IPS-NIHi7 (cell line): ENCODE measurements at regions not wholly inside any gene's neighbourhood (a gene's known extent, or its start where the extent isn't known, plus 50 kb on each side); places are given as distances from the start of the nearest gene placed in this dataset.

Source experiments
- DNase-seq: peaks from one replicate; pipeline ENCODE4 v3.0.0; 2012; ENCODE audit warnings: mixed read lengths; ENCODE audit errors: extremely low spot score

DNA sequence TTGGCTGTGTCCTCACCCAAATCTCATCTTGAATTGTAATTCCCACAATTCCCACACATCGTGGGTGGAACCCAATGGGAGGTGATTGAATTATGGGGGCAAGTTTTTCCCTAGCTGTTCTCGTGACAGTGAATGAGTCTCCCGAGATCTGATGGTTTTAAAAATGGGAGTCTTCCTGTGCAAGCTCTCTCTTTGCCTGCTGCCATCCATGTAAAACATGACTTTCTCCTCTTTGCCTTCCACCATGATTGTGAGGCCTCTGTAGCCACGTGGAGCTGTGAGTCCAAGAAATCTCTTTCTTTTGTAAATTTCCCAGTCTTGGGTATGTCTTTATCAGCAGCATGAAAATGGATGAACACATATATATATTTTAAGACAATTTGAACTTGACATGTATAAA lies 285.4 kb downstream of the BAMBI start:
- DNase-seq: no peak

DNA sequence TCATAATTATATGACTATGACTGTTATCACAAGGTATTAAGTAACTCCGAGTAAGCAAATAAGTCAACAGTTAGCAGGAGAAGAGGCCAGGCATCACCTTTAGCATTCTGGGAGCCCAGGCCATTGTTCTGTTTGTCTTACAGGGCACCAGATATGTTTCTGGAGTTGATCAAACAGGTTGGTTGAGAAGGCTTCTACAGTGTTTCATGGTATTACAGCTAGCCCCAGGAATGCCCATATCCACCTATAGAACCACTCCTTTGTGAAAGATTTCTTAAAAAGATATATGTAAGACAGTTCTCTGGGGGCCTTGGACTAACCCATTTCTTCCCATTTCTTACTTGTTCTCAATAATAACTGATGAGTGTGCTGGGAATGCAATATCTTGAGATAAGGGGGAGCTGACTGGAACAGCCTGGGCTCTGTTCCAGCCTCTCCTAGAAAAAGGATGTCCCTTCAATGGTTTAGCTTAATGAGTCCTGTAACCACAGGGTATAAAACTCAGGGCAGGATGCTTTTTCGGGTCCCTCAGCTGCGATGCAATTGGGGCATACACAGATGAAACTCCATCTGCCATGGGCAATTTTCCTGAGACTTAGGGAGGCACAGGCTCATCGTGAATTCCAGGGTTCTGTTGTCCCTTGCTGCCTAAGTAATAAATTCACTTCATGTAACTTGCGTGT lies 286.4 kb downstream of the BAMBI start:
- no peak for DNase-seq

DNA sequence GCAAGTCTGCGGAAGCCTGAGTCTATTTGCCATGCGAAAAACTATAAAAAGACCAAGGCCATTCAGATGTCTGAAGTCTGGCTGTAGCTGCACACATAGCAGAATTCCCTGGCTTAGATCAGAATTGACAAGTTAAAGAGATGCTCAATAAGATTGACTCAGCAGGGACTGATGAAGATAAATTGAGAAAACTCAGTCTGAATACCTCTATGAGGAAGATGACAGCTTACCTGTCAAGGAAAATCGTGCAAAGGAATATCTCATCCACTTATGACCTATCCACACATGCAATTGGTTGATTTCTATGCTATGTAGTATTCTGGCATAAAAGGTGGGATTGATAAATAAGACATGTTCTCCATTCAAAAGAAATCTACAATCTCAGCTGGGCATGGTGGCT lies 288.6 kb downstream of the BAMBI start:
- no peak for DNase-seq

DNA sequence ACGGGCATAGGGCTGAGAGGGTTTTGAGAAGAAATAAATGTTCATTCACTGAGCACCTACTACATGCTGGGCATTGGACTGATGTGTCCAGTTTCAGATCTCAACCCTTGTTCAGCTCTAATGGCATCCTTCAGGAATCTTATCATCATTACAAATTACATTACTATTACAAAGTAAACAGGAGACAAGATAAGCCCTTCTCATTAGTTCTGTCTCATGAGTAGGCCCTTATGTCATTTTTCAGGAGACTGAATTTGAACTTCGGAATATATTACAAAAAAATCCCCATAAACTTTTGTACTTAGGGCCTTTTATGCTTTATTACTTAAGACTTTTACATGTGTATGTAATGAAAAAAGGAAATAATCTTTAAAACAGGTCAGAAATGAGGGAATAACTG lies 289.7 kb downstream of the BAMBI start:
- no peak for DNase-seq

DNA sequence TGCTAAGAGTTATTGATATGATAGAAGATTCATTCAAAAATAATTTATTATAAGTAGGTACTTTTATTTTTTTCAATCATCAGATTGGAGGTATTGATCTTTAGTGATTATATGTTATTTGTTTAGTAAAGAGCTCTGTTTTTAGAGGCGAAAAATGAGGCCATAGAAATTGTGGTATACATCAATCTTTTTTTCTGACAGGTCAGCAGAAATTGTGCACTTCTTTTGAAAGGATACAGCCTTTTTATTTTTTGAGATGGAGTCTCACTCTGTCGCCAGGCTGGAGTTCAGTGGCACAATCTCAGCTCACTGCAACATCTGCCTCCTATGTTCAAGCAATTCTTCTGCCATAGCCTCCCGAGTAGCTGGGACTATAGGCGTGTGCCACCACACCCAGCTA lies 292.1 kb downstream of the BAMBI start:
- no peak for DNase-seq

DNA sequence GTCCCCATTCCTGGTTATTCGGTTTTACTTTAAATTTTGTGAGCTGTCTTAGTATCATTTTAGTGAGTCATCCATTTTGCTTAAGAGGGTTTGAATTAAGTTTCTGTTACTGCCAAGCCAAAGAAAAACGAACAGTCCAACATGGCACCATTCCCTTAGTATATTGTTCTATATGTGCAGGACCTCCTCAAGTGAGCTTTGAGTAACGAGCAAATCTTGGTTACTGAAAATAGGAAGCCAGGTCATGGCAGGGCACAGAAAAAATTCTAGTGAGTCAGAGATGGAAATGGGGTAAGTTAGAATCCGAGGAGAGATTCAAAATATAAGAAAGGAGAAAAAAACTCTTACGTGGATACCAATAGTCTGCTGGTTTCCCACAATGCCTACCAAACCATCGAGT lies 292.9 kb downstream of the BAMBI start:
- DNase-seq: no peak

DNA sequence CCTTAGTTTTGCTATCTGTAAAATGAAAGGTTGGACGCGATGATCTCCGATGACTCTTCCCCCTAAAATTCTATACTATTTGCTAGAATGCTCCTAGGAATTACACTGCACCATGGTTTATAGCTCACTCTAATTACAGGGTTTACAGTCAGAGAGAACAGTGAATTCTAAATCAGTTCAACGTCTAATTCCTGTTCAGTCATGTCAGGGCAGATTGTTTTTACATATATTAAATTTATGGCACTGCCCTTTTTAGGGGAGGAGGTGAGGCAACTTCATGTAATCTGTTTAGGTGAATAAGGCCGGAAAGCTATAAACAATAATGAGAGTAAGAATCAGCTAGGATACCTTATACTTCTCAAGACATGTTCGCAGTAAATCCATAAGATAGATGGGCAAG lies 293.9 kb downstream of the BAMBI start:
- no peak for DNase-seq

DNA sequence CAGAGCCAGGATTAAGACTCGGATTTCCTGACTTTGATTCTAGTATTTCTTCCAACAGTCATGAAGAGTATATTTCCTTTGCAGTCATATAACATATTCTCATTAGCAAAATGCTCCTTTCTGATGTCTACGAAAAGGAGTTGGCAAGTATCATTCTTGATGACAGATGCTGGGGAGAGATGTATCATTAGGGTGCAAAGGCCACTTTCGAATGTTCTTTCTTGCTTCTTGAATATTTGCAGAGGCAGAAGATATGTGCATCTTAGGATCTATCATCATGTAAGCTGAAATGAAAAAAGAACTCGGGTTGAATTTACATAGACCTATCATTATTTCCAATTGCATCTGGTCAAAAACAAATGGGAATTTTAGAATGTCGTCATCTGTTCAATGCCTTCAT lies 294.4 kb downstream of the BAMBI start:
- DNase-seq: no peak

DNA sequence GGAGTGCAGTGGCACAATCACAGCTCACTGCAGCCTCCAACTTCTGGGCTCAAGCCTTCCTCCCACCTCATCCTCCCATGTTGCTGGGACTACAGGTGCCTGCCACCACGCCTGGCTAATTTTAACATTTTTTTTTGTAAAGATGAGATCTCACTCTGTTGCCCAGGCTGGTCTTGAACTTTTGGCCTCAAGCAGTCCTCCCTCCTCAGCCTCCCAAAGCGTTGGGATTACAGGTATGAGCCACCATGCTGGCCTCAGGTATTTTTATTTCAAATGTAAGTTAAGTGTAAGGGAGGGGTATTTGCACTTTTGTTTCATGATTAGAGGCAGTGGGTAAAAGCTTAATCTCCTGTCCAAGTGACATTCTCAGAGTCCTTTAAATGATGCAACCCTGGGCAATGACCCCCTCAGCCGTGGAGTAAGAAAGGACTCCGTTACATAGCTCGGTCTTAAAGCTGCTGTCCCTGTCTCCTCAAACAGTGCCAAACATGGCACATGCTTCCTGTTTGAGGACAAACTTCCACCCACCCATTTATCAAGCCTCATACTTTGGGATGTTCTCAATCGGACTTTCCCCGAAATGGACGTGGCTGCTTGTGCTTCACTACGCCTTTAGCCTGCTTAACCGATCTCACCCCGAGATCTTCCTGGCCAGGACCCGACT lies 296.1 kb downstream of the BAMBI start:
- DNase-seq: no peak

DNA sequence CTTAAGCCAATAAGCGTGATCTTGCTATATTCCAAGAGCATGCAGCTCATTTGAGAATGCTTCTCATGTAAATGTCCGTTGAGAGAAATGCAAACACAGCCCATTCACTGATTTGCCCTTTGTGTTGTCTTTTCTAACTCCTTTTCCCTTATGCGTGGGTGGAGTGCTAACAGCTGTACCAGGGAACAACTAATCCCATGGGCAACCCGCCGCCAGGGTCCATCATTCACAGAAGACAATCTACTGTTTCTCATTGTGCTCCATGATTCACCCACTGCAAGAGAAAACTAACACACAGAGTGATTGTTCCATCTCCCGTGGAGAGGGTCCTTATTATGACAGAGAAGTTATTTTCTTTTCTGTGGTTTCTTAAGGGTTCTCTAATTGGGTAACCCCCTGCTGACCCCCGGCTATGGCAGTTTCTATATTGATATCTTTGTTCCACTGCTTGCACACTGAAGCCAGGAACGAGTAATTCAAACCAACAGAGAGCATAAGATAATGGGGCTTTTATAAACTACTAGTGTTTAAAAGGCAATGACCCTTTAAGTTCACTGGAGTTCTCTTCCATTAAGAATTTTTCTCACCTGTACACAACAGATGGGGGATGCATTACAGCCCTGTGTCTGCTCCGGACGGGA lies 298.7 kb downstream of the BAMBI start:
- DNase-seq: no peak

DNA sequence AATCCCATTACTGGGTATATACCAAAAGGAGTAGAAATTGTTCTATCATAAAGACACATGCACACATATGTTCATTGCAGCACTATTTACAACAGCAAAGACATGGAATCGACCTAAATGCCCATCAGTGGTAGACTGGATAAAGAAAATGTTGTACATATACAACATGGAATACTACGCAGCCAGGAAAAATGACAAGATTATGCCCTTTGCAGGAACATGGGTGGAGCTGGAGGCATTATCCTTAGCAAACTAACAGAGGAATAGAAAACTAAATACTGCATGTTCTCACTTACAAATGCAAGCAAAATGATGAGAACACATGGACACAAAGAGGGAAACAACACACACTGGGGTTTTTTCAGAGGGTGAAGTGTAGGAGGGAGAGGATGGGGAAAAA lies 300.2 kb downstream of the BAMBI start:
- no peak for DNase-seq

DNA sequence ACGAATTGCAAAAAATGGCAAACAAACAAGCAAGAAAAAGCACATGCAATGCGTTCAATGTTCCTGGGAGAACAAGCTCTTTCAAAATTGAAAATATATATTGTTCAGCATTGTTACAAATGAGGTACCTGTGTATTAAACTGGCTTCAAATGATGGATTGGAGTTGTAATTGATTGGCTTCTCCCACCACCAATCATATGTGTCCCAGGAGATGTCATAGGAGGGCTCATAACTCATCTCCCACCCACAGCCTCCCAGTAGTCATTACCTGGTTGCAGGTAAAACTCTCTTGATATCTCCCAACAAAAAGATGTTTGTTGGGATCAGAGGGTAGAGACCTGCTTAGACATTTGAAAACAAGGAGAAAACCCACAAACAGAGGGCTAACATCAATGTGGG lies 302.9 kb downstream of the BAMBI start:
- DNase-seq: no peak

DNA sequence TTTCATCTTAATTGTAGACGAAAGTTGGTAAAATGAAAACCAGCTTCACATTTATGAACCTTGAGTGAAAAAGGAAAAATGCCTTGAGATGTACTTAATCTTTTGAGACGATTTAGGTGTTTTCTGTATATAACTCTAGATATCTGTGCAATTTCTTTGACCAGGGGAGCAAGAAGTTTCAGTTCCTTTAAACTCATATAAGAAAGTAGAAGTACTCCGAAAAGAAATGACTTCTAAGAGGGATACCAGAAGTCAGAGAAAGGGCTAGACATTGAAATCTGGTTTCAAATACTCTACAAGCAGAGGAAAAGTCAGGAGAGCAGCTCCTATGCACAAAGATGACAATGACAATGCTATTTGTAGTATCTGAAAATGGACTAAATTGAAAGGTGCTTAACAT lies 303.7 kb downstream of the BAMBI start:
- no peak for DNase-seq

DNA sequence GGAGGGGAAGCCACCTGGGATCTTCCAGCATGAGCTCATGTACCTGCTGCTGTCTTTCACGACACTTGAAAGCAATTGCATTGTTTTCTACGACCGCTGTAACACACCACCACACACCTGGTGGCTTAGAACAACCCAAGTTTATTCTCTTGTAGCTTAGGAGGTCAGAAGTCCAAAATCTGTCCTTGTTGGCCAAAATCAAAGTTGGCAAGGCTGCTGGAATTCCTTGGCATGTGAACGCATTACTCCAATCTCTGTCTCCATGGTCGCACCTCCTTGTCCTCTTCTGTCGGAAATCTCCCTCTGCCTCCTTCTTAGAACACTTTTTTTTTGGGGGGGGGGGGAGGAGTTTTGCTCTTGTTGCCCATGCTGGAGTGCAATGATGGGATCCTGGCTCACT lies 305.7 kb downstream of the BAMBI start:
- no peak for DNase-seq

DNA sequence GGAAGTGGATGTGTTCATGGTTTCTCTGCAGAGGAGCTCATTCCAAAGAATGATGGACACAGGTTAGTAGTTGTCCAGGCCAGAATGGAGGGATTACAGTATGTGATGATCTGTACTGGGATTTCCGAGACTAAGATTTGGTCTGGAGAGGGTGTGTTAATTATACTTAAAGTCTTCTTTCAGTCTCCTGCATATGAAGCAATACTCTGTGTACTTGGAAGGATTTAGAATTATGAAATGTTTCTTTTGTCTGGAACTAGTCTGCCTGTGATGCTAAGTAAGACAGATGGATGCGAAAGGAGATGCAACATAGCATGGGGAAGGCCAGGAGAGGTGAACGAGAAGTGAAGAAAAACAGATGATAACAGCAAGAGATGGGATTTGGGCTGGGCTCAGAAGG lies 305.1 kb upstream of the LYZL1 start:
- no peak for DNase-seq

DNA sequence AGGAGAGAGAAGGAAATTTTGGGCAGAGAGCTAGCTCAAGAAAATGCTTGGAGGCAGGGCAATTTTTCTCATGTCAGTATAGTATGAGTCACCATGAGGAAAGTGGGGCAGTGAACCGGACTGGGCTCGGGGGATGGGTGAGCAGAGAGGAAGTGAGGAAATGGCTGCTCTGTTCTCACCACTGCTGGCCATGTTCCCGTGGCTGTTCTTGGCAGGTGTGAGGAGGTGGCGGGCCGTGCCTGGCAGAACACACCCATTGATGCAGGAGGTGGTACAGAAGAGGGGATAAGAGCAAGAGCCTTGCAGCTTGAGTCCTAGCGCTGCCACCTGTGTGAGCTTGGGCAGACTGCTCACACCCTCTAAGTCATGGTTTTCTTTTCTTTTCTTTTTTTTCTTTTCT lies 304.4 kb upstream of the LYZL1 start:
- peak; percentile 23 for DNase-seq

DNA sequence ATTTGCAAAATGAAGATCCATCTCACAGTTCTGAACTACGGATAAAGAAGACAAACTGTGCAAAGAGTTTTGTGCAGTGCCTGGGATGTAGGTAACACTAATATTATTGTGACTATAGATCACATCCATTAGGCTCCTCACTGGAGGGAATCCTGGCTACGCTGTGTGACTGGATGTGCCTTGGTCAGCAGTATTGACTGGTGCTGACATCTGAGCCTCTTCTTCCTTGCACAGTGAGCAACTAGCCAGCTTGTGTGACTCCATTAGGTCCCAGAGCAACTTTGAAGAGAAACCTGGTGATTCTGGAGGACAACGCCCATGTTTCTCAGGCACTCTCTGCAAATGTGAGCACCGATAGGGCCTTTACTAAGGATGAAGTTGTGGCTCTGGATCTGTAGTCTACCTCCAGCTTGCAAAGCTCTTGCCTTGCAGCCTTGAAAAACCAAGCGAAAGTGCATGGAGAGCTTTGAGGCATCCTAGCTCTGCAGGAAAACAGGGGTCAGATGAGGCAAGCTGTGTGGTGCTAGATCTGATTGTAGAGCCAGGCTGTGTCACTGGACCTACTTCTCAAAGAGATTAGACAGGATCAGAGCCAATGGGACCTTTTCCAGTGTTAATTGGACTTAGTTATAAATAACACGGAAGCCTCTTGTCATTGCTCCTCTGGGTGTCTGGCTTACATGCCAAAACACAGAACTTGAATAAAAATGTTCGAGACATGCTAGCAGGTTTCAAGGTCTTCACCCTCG lies 303.6 kb upstream of the LYZL1 start:
- no peak for DNase-seq

DNA sequence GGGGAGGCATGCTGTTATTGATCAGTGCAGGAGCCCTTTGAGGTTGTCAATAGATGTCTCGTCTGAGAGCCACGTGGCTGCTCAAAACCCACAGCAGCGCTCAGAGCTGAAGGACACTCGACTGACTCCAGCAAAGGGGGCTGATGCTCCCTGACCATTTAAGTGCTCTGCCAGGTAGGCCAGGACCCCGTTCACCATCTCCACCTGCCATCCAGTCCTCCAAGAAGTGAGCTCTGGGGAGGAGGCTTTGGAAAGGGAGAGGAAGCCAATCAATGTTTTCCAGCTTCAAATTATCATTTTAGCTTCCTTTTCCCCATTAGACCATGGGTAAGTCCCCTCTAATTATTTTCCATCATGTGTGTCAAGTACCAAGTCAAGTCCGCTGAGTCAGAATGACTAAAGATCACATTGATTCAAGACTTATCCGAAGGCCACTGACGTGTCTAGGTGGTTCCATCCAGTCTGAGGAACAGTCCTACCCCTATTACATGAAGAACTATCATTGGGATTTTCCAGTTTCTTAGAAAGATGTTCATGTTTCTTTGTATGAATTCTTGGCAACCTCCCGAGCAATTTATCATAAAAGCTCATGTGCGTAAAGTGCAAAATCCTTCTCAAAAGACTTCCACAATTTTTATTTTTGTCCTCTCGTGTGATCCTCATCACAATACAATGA lies 302.6 kb upstream of the LYZL1 start:
- DNase-seq: no peak

DNA sequence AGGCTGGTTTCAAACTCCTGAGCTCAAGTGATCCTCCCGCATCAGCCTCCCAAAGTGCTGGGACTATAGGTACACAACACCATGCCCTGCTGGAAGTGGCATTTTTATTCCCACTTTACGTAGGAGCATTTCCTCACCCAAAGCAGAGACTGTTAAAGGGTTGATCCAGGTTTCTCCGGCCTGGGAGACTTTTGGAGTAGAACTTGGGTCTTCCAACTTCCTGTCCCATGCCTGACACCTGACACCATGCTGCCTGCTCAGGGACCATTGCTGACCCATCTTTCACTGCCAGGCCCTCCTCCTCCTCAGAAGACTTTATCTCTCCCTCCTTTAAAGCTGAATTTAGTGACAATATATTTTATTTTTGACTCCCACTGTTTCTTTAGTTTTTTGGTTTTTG lies 302.0 kb upstream of the LYZL1 start:
- no peak for DNase-seq

DNA sequence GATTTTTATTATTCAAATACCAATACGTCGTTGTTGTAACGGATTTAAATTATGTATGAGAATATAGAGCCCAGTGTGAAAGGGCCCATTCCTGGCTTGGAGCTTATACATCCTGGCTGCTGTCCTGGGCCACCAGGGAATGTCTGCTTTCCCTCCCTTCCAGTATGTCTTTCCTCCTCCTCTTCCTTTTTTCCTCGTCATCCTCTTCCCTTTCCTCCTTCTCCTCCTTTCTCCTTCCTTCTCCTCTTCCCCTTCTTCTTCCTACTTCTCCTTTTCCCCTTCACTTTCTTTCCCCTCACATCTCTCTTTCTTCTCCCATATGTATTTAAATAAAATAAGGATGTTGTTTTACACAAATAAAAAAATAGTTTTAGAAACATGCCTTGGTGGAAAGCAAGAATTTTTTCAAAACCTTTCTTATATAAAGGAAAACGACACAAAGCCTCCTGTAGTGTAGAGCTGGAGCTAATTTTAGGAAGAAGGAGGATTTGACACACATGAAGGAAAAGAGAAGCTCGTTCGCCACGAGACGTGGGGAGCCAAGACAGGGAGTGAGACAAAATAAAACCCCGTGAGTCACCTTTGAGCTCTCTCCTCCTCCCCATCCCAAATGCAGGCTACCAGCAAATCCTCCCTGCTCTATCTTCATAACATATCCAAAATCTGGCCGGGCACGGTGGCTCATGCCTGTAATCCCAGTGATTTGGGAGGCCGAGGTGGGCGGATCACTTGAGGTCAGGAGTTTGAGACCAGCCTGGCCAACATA lies 301.1 kb upstream of the LYZL1 start:
- no peak for DNase-seq

DNA sequence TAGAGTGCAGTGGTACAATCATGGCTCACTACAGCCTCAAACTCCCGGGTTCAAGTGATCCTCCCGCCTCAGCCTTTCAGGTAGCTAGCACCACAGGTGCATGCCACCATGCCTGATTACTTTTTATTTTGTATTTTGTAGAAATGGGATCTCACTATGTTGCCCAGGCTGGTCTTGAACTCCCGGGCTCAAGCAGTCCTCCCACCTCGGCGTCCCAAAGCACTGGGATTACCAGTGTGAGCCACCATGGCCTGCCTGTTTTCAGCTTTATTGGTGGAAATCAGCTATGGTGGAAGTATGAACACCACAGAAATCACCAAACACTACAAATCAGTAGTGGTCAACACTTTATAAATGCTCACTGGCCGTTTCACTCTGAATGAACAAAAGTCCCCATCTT lies 299.9 kb upstream of the LYZL1 start:
- DNase-seq: no peak
